ENCODE measurements at regions not wholly inside any gene's neighbourhood (a gene's known extent, or its start where the extent isn't known, plus 50 kb on each side); places are given as distances from the start of the nearest gene placed in this dataset.

- ATAC-seq, result no peak
- no peak overlapping the region for H3K27ac ChIP-seq
- H3K4me1 ChIP-seq, result no peaks in the 10 kb centered on the region
- TF ChIP-seq POLR2AphosphoS5 (IDR thresholded peaks at IDR 0.05) (no peak), CTCF (IDR thresholded peaks at IDR 0.05) (no peak)
- H3K36me3 ChIP-seq, result no peaks in the 10 kb centered on the region
- H3K9me3 ChIP-seq, result no peaks in the 10 kb centered on the region
- H3K27me3 ChIP-seq, result no peaks in the 10 kb centered on the region
- no peak overlapping the region for H3K4me3 ChIP-seq
- 100% methylated on average over 1 of the region's 1 CpG; no CpG with 5 or more reads in 1 of the 2 donors for WGBS, 2 donors (ENCODE audit: low coverage in 1 of 2)
Measured at GRCh38 chr9:13769641-13770040, 490.1 kb upstream of the MPDZ start.

GRCh38 chr9:13769006-13769405 lies 489.5 kb upstream of the MPDZ start:
- H3K4me3 ChIP-seq, result no peak overlapping the region
- no peaks in the 10 kb centered on the region for H3K4me1 ChIP-seq
- H3K36me3 ChIP-seq, result no peaks in the 10 kb centered on the region
- WGBS, 2 donors (ENCODE audit: low coverage in 1 of 2), result 96 to 100% methylated on average over 3 of the region's 3 CpGs
- ATAC-seq, result no peak
- H3K27me3 ChIP-seq, result no peaks in the 10 kb centered on the region
- H3K9me3 ChIP-seq, result no peaks in the 10 kb centered on the region
- no peak for TF ChIP-seq CTCF (IDR thresholded peaks at IDR 0.05)
- no peak for TF ChIP-seq POLR2A (IDR thresholded peaks at IDR 0.05)
- no peak for TF ChIP-seq EP300 (IDR thresholded peaks at IDR 0.05)
- TF ChIP-seq POLR2AphosphoS5 (IDR thresholded peaks at IDR 0.05), result no peak
- H3K27ac ChIP-seq, result no peak overlapping the region

GRCh38 chr9:13762209-13762608 lies 482.7 kb upstream of the MPDZ start:
- no peaks in the 10 kb centered on the region for H3K4me1 ChIP-seq
- no peaks in the 10 kb centered on the region for H3K9me3 ChIP-seq
- no peaks in the 10 kb centered on the region for H3K27me3 ChIP-seq
- no peak for TF ChIP-seq POLR2A (IDR thresholded peaks at IDR 0.05)
- TF ChIP-seq CTCF (IDR thresholded peaks at IDR 0.05), result no peak
- no peak for TF ChIP-seq EP300 (IDR thresholded peaks at IDR 0.05)
- no peak for TF ChIP-seq POLR2AphosphoS5 (IDR thresholded peaks at IDR 0.05)
- H3K27ac ChIP-seq, result no peak overlapping the region
- no peak overlapping the region for H3K4me3 ChIP-seq
- WGBS, 2 donors (ENCODE audit: low coverage in 1 of 2), result 93 to 100% methylated on average over 2 to 3 of the region's 3 CpGs
- ATAC-seq, result no peak
- H3K36me3 ChIP-seq, result no peaks in the 10 kb centered on the region

GRCh38 chr9:13759551-13759950 lies 480.1 kb upstream of the MPDZ start:
- ATAC-seq, result no peak
- no peak overlapping the region for H3K27ac ChIP-seq
- TF ChIP-seq EP300 (IDR thresholded peaks at IDR 0.05), result no peak
- TF ChIP-seq POLR2A (IDR thresholded peaks at IDR 0.05), result no peak
- no peak for TF ChIP-seq CTCF (IDR thresholded peaks at IDR 0.05)
- no peak for TF ChIP-seq POLR2AphosphoS5 (IDR thresholded peaks at IDR 0.05)
- H3K4me1 ChIP-seq, result no peaks in the 10 kb centered on the region
- no peaks in the 10 kb centered on the region for H3K36me3 ChIP-seq
- no peaks in the 10 kb centered on the region for H3K9me3 ChIP-seq
- H3K4me3 ChIP-seq, result no peak overlapping the region
- H3K27me3 ChIP-seq, result no peaks in the 10 kb centered on the region
- WGBS, 2 donors (ENCODE audit: low coverage in 1 of 2), result 90 to 100% methylated on average over 3 of the region's 3 CpGs

- Histone ChIP-seq H3K27me3 (no peaks in the 10 kb centered on the region), H3K9me3 (no peaks in the 10 kb centered on the region), H3K36me3 (no peaks in the 10 kb centered on the region), H3K27ac (no peak overlapping the region), H3K4me1 (no peaks in the 10 kb centered on the region), H3K4me3 (no peak overlapping the region)
- WGBS, 2 donors (ENCODE audit: low coverage in 1 of 2), result 50 to 79% methylated on average over 3 to 4 of the region's 9 CpGs
- TF ChIP-seq POLR2A (IDR thresholded peaks at IDR 0.05), result no peak
- no peak for ATAC-seq
Measured at GRCh38 chr9:13758936-13759335, 479.4 kb upstream of the MPDZ start.

GRCh38 chr9:13756943-13757342 lies 477.5 kb upstream of the MPDZ start:
- Histone ChIP-seq H3K4me3 (no peak overlapping the region), H3K27ac (no peak overlapping the region), H3K36me3 (no peaks in the 10 kb centered on the region), H3K9me3 (no peaks in the 10 kb centered on the region), H3K27me3 (no peaks in the 10 kb centered on the region), H3K4me1 (no peaks in the 10 kb centered on the region)
- ATAC-seq, result no peak
- WGBS, 2 donors (ENCODE audit: low coverage in 1 of 2), result 86 to 96% methylated on average over 4 of the region's 4 CpGs
- TF ChIP-seq EP300 (IDR thresholded peaks at IDR 0.05) (no peak), CTCF (IDR thresholded peaks at IDR 0.05) (no peak), POLR2A (IDR thresholded peaks at IDR 0.05) (no peak), POLR2AphosphoS5 (IDR thresholded peaks at IDR 0.05) (no peak)

Data from gastroesophageal sphincter (tissue), 4 donors.